Adrenal gland (tissue), 5 donors: ENCODE measurements at regions not wholly inside any gene's neighbourhood (a gene's known extent, or its start where the extent isn't known, plus 50 kb on each side); places are given as distances from the start of the nearest gene placed in this dataset.

Source experiments
- POLR2A ChIP-seq, 2 donors: fragments of 450-650 bp; IDR thresholded peaks; one replicate each; pipeline ENCODE4 v1.6.1; 2017; ENCODE audit warnings: antibody characterized with exemption in 2 of 2, mild to moderate bottlenecking in 2 of 2, moderate library complexity in 1 of 2
- TF ChIP-seq, protein P1 (sequence below), 6 experiments: fragments of 450-650 bp in 4 of 6; fragments of 200-600 bp in 2 of 6; sonication (generic) in 1 of 6; IDR thresholded peaks; 1 replicate in 5 of 6; 2 replicates in 1 of 6; pipeline versions ENCODE4 v1.5.1 to v1.8.0; 2016 to 2021; ENCODE audit warnings: antibody characterized with exemption in 6 of 6, mild to moderate bottlenecking in 2 of 6, moderate library complexity in 1 of 6
- donor health status: DM: no; HTN: no; CAD: no.

DNA sequence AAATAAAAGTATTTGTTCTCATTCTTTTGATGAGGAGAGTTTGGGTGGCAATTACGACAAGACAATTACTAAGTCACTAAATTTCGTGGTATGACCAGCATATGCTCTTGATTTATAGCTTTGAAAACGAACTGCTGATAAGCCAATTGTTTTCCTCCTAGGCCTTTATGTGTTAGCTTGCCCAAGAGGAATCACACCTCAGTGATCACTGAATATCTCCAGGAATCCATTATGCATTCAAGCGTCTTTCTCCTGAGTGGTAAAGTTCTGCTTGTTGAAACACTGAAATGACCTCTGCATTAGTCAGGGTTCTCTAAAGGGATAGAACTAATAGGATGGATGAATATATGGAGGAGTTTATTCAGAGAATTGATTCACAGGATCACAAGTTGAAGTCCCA lies 677.7 kb upstream of the MEF2C start:
- TF ChIP-seq, protein P1, sequence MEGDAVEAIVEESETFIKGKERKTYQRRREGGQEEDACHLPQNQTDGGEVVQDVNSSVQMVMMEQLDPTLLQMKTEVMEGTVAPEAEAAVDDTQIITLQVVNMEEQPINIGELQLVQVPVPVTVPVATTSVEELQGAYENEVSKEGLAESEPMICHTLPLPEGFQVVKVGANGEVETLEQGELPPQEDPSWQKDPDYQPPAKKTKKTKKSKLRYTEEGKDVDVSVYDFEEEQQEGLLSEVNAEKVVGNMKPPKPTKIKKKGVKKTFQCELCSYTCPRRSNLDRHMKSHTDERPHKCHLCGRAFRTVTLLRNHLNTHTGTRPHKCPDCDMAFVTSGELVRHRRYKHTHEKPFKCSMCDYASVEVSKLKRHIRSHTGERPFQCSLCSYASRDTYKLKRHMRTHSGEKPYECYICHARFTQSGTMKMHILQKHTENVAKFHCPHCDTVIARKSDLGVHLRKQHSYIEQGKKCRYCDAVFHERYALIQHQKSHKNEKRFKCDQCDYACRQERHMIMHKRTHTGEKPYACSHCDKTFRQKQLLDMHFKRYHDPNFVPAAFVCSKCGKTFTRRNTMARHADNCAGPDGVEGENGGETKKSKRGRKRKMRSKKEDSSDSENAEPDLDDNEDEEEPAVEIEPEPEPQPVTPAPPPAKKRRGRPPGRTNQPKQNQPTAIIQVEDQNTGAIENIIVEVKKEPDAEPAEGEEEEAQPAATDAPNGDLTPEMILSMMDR (IDR thresholded peaks at IDR 0.05), result no peak
- TF ChIP-seq POLR2A (IDR thresholded peaks at IDR 0.05), result no peak
